Erythroblast (primary cell): ENCODE measurements at regions not wholly inside any gene's neighbourhood (a gene's known extent, or its start where the extent isn't known, plus 50 kb on each side); places are given as distances from the start of the nearest gene placed in this dataset.

Source experiments
- DNase-seq, 2 experiments: peaks; one replicate each; lab custom pipeline; 2025; lab: John Stamatoyannopoulos, UW
- GATA1 ChIP-seq: IDR thresholded peaks from 2 replicates; pipeline ENCODE4 v1.6.1; 2011; ENCODE audit warnings: low read depth, mild to moderate bottlenecking, control low read depth, low read length, moderate library complexity
- POLR2A ChIP-seq: IDR thresholded peaks from 2 replicates; pipeline ENCODE4 v1.6.1; 2011; ENCODE audit warnings: mild to moderate bottlenecking, low read length

GRCh38 chr11:111123463-111124398 lies 121.8 kb upstream of the POU2AF2 start:
- TF ChIP-seq GATA1 (no peak), POLR2A (no peak)
- no peak for DNase-seq

DNA sequence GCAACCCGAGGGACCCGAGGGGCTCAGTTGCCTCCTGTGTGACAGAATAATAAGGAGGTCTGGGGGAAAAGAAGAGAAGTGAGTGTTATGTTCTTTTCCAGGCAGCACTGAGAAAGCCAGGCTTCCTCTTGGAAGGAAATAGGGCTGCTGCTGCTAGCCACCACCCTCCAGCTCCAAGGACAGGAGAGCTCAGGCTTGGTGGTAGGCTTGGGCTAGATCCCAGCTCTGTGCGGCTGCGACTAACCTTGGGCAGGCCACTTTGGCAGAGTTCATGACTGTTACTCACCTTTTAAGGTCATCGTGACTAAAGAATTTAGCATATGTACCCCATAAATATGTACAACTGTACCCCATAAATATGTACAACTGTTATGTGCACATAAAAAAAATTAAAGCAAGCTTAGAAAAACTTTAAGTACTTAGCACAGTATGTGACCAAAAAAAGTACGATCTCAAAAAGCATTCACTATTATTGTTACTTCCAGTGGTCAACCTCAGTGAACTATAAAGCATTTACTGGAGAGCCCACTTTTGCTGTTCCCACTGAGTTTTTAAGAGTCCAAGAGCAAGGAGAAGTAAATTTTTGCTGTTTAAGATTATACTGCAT lies 124.7 kb upstream of the POU2AF2 start:
- TF ChIP-seq GATA1 (no peak), POLR2A (no peak)
- DNase-seq: no peak

GRCh38 chr11:111120161-111120560 lies 125.4 kb upstream of the POU2AF2 start:
- no peak for TF ChIP-seq POLR2A
- no peak for TF ChIP-seq GATA1

GRCh38 chr11:111119751-111120150 lies 125.8 kb upstream of the POU2AF2 start:
- TF ChIP-seq GATA1 (no peak), POLR2A (no peak)
- DNase-seq: no peak

More at GRCh38 chr11:111120161-111120560, 125.4 kb upstream of the POU2AF2 start:
- DNase-seq: no peak

DNA sequence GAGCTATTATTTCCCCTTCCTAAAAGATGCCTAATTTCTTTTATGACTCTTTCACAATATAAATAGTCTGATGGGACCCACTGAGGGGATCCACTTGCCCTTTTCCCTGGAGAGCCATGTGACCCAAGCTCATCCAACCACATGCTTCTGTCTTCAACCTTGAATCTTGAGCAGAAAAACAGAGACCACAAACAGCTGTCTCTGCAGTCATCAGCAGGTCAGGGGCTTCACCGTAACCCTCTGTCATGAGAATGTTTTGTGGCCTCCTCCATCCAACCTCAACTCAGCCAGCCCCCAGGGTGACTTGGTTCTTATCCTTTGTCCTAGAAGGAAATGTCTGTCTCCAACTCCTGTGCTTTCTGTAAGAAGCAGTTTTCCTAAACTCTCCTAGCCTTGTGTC lies 129.6 kb upstream of the POU2AF2 start:
- TF ChIP-seq GATA1: no peak
- no peak for TF ChIP-seq POLR2A
- DNase-seq: no peak

DNA sequence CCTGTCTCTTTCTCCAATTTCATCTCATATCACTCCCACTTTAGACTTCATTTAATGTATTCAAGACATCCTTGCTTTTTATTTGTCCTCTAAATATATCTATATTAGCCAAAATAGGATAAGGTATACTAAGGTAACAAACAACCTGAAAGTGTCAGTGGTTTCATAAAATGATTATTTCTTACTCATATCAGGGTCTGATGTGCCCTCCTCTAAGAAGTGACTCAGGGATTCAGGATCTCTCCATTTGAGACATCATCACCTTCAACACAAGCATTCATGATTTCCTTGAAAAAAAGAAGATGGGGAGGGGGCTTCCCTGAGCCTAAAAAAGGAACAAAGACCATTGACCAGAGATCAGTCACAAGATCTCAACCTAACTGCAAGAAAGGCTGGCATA lies 131.4 kb upstream of the POU2AF2 start:
- TF ChIP-seq POLR2A (no peak), GATA1 (no peak)
- DNase-seq: no peak

- no peak for DNase-seq
- TF ChIP-seq POLR2A (no peak), GATA1 (no peak)
Observed at GRCh38 chr11:111112614-111113013, 132.9 kb upstream of the POU2AF2 start.

DNA sequence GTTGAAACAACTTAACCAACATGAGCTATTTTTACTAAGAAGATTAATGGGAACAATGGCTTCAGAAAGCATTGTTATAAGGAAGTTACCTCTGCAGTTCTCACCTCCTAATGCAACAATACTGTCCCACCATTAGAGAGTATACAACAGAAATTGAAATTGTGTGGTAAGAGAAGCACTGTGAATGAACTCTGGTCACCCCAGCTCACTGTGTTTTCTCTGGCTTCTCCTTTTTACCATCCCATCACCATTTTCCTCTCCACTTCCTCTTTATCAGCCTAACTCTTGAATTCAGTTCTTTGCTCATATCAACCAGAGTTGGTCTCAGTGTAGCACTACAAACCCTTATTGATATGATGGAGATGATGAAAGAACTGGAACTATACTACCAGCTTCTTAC lies 138.0 kb upstream of the POU2AF2 start:
- no peak for DNase-seq
- TF ChIP-seq POLR2A (no peak), GATA1 (no peak)

DNA sequence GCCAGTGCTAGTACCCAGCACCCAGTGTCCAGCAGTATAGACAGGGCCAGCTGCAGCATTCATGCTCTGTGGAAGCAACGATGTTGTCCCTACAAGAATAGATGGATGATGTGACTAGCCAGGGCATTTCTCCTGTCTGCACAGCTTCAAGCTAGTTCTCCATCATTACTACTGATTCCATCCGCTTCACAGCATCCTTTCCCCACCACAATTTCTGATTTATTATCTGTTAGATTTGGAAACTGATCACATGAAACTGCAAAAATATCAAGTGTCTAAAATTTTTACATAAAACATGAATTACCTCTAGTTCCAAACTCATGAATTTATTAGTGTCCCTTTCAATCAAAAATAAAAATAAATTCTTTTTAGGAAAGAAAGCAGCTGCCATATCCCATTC lies 138.9 kb upstream of the POU2AF2 start:
- DNase-seq: no peak
- no peak for TF ChIP-seq POLR2A
- TF ChIP-seq GATA1: no peak

DNA sequence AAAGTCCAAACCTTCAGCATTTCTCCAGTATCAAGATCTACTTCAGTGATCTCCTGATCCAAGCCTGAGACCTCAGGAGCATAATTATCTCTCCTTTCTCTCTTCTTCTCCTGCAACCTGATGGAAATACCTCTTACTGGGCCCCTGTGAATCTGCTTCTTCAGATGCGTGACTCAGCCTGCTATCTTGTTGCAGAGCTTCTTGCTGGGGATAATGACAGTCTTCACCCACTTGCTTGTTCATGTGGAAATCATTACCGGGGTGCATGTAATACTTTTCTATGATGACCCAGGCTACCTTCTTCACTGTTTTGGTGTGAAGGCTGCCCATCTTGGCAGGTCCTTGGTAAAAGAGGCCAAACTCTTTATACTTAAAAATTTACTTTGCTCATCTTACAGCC lies 140.0 kb upstream of the POU2AF2 start:
- TF ChIP-seq POLR2A (no peak), GATA1 (no peak)
- no peak for DNase-seq

DNA sequence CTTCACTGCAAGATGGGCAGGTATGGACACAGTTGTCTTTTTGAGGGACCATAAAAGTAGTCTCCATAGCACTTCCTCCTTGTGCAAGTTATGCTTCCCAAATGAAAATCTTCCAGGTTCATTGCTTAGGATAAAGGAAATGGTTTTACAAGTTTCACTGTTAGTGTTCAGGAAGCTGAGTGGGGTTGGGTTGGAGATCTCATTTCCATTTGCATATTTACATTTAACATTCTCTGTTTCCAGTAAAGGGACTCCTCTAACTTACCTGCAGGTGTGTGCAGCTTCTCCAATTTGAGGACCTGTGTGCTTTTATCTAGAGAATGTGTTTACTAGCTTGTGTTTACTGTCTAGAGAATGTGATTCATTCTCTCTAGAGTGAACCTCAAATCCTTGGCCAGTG lies 141.3 kb upstream of the POU2AF2 start:
- no peak for DNase-seq
- no peak for TF ChIP-seq POLR2A
- TF ChIP-seq GATA1: no peak

GRCh38 chr11:111101881-111102280 lies 143.6 kb upstream of the POU2AF2 start:
- DNase-seq: no peak
- TF ChIP-seq POLR2A (no peak), GATA1 (no peak)

GRCh38 chr11:111099028-111099713 lies 146.4 kb upstream of the POU2AF2 start:
- no peak for TF ChIP-seq POLR2A
- no peak for TF ChIP-seq GATA1
- no peak for DNase-seq

DNA sequence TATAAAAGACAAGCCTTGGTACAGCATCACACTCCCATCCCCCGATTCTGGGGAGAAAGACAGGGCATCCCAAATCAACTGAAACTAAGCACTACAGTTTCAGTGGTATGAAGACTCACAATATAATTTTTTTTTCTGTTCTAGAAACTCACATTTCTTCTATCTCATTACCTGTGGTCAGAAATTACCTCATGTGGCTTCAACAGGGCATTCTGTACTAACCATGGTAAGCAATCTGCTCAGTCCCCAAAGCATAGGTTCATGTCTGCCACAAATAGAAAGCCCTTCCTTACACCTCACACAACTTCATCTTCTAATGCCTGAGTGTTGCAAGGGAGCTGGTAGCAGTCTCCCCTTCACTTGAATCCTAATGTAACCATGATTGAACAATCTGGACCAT lies 147.4 kb upstream of the POU2AF2 start:
- no peak for DNase-seq

More for the DNA sequence above, 147.4 kb upstream of the POU2AF2 start:
- TF ChIP-seq GATA1 (no peak), POLR2A (no peak)
